Erythroblast (primary cell): ENCODE measurements at regions not wholly inside any gene's neighbourhood (a gene's known extent, or its start where the extent isn't known, plus 50 kb on each side); places are given as distances from the start of the nearest gene placed in this dataset.

Experiments used
- GATA1 ChIP-seq: IDR thresholded peaks from 2 replicates; pipeline ENCODE4 v1.6.1; 2011; ENCODE audit warnings: low read depth, mild to moderate bottlenecking, control low read depth, low read length, moderate library complexity
- POLR2A ChIP-seq: IDR thresholded peaks from 2 replicates; pipeline ENCODE4 v1.6.1; 2011; ENCODE audit warnings: mild to moderate bottlenecking, low read length

DNA sequence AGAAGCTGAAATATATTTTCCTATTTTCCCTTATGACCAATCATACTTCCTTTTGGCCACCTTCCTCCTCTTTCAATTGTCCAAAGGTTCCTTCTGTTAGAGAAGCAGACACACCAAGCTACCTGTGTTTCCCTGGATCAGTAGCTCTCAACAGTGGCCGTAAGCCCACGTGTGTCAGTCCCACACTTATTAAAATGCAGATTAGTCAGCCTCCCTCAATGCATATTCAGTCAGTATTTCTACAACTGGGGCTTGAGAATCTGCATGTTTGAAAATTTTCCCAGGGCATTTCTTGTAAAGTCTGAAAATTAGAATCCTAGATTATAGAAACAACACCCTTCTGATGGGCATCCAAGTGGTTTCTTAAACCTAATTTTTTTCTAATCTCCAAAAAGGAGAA, 54.0 kb upstream of the ITPRID2 start:
- no peak for TF ChIP-seq POLR2A
- TF ChIP-seq GATA1, result no peak
